Kidney (tissue), 13 donors: ENCODE measurements at regions not wholly inside any gene's neighbourhood (a gene's known extent, or its start where the extent isn't known, plus 50 kb on each side); places are given as distances from the start of the nearest gene placed in this dataset.

ENCODE experiments used
- DNase-seq, 5 donors: peaks; one replicate each; pipeline ENCODE4 v3.0.0-alpha.2; 2013 to 2020
- FAIRE-seq: peaks from 2 replicates; lab custom pipeline; 2012; peaks lifted over from hg19 to GRCh38; lab: Jason Lieb, UNC
- H3K27ac ChIP-seq, 2 donors: one replicate each; pipeline ENCODE4 v1.7.0; 2013; ENCODE audit warnings: low read depth in 2 of 2, low read length in 2 of 2, inconsistent platforms in 1 of 2
- H3K27me3 ChIP-seq: one replicate; pipeline ENCODE4 v1.7.1; 2013; ENCODE audit warnings: low read length, inconsistent platforms; ENCODE audit not compliant: control insufficient read depth, insufficient read depth
- H3K36me3 ChIP-seq, 3 donors: one replicate each; pipeline versions ENCODE4 v1.7.0 to v1.7.1; 2013; ENCODE audit warnings: low read length in 3 of 3, control low read depth in 1 of 3, inconsistent platforms in 1 of 3; ENCODE audit not compliant: insufficient read depth in 3 of 3, control insufficient read depth in 2 of 3
- H3K4me1 ChIP-seq, 3 donors: one replicate each; pipeline versions ENCODE4 v1.7.0 to v1.7.1; 2013; ENCODE audit warnings: low read length in 3 of 3, inconsistent platforms in 1 of 3, low read depth in 1 of 3; ENCODE audit not compliant: control insufficient read depth in 2 of 3, insufficient read depth in 2 of 3
- H3K4me3 ChIP-seq, 3 donors: one replicate each; pipeline versions ENCODE4 v1.7.0 to v1.8.1; 2013; ENCODE audit warnings: low read length in 3 of 3, control low read depth in 1 of 3, inconsistent platforms in 1 of 3
- H3K9ac ChIP-seq, 3 donors: one replicate each; pipeline versions ENCODE4 v1.7.0 to v1.7.1; 2013; ENCODE audit warnings: low read length in 3 of 3, control low read depth in 1 of 3, inconsistent platforms in 1 of 3
- H3K9me3 ChIP-seq, 3 donors: one replicate each; pipeline versions ENCODE4 v1.7.0 to v1.7.1; 2013; ENCODE audit warnings: low read length in 3 of 3, control low read depth in 1 of 3, inconsistent platforms in 1 of 3; ENCODE audit not compliant: control insufficient read depth in 2 of 3, insufficient read depth in 1 of 3
- CTCF ChIP-seq: IDR thresholded peaks from 3 replicates; pipeline ENCODE4 v1.5.1; 2012; ENCODE audit warnings: mild to moderate bottlenecking, moderate library complexity, borderline replicate concordance; ENCODE audit not compliant: insufficient read depth; ENCODE audit errors: extremely low read depth
- intact Hi-C: fragments of 100-400 bp; cut with DNase I; formaldehyde crosslinking; loops from one replicate; pipeline ENCODE4 v1.11.1; 2022
- donor health status: control.
- donor health status: control.
- donor health status: control.
- donor health status: control.
- donor health status: control.
- donor health status: DM: yes; HTN: yes; CAD: no.
- donor health status: Normal renal cell carcinoma (clear cell type).

- no peak overlapping the region for H3K9ac ChIP-seq
- intact Hi-C loops = no loop called here
- H3K27me3 ChIP-seq = no peaks in the 10 kb centered on the region
- no peak for FAIRE-seq
- no peak for DNase-seq
- H3K9me3 ChIP-seq = no peaks in the 10 kb centered on the region
- TF ChIP-seq CTCF = no peak
- no peak overlapping the region for H3K27ac ChIP-seq
- H3K36me3 ChIP-seq = no peaks in the 10 kb centered on the region
- H3K4me3 ChIP-seq = no peak overlapping the region
- no peaks in the 10 kb centered on the region for H3K4me1 ChIP-seq
These were observed 101.2 kb downstream of the RTP5 start for GRCh38 chr2:241970716-241971115.

GRCh38 chr2:241974096-241974495 is 104.6 kb downstream of the RTP5 start:
- no peak for DNase-seq
- Histone ChIP-seq H3K9me3 (peaks cover 0 to 2% (median 0%) of the 10 kb centered on the region in 3 donors), H3K27ac (no peak overlapping the region), H3K9ac (no peak overlapping the region), H3K4me1 (no peaks in the 10 kb centered on the region), H3K36me3 (no peaks in the 10 kb centered on the region), H3K27me3 (no peaks in the 10 kb centered on the region), H3K4me3 (no peak overlapping the region)
- TF ChIP-seq CTCF = no peak
- intact Hi-C loops = no loop called here
- no peak for FAIRE-seq

GRCh38 chr2:241974851-241975592 is 105.5 kb downstream of the RTP5 start:
- DNase-seq (no peak), FAIRE-seq (no peak)
- H3K27ac ChIP-seq = no peak overlapping the region
- no peak overlapping the region for H3K4me3 ChIP-seq
- no peak for TF ChIP-seq CTCF
- no peaks in the 10 kb centered on the region for H3K36me3 ChIP-seq
- peaks cover 0 to 2% (median 0%) of the 10 kb centered on the region in 3 donors for H3K9me3 ChIP-seq
- no peak overlapping the region for H3K9ac ChIP-seq
- H3K27me3 ChIP-seq = no peaks in the 10 kb centered on the region
- intact Hi-C loops = no loop called here
- H3K4me1 ChIP-seq = no peaks in the 10 kb centered on the region
